Superior temporal gyrus (tissue), 1 donor: ENCODE measurements at regions not wholly inside any gene's neighbourhood (a gene's known extent, or its start where the extent isn't known, plus 50 kb on each side); places are given as distances from the start of the nearest gene placed in this dataset.
"Not testable (repeated sequence)": the region's sequence is repeated elsewhere in the genome, so short reads cannot be mapped to it uniquely, and the experiment has no call there.

ENCODE experiments used
- DNase-seq: peaks from one replicate; pipeline ENCODE4 v3.0.0-alpha.2; 2016; ENCODE audit errors: extremely low spot score

DNA sequence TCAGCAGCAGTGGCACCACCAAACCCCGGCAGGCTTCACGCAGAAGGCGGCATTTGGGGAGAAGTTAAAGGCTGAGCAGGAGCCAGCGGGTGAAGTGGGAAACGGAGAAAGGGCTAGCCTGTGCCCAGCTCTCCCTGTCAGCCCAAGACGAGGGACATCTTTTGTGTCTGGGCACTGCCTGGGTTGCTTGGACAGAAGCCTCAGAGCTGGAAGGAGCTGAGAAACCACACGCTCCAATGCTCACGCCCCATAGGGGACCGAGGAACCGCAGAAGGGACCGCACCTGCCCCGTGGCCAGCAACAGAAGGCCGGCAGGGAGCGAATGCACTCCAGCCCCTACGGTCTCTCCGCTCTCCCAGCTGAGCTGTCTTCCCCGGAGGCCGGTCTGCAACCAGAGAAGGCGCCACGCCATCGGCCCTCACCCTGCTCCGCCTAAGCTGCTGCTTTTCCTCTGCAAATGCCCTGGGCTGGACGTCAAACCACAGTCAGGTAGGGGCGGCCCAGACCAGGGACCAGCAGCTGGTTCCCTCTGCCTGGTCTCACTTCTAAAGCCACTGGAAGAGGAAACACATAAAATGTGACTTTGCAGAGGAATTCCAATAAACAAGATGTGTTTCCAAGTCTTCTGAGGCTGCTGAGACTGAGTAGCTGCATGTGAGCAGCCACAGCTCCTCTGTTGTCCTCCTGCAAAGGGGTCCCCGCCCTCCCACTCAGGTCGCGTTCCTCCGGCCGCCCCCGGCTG lies 182.4 kb upstream of the ZNF469 start:
- not testable (repeated sequence) for DNase-seq

DNA sequence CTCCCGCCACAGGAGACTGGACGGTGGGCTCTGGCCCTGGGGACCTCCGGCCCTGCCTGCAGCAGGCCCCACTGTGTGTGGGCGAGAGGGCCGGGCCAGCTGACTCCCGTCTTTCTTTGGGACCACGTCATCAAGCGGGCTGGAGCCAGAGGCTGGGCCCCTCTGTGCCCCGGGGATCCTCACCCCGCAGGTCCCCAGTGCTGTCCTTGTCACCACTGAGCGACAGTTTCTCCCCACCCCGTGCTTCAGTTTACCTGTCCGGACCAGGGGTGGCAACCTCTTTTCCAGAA lies 181.9 kb upstream of the ZNF469 start:
- no peak for DNase-seq

DNA sequence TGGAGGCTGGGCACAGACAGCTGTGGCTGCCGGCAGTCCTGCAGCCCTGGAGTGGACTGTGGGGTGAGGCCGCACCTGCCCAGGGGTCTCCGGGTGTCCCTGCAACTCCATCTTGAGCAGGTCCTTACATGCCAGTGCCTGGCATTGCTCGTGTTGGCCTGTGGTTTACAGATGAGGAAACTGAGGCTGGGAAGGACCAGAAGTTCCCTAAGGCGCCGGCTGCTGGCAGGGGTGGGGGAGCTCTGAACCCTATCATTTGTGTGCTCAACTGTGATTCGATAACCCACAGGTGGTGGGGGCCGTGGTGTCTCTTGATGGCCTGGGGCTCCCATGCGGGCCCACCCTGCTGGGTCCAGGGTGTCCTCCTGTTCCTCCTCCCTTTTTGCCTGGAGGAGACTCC lies 181.1 kb upstream of the ZNF469 start:
- not testable (repeated sequence) for DNase-seq

DNA sequence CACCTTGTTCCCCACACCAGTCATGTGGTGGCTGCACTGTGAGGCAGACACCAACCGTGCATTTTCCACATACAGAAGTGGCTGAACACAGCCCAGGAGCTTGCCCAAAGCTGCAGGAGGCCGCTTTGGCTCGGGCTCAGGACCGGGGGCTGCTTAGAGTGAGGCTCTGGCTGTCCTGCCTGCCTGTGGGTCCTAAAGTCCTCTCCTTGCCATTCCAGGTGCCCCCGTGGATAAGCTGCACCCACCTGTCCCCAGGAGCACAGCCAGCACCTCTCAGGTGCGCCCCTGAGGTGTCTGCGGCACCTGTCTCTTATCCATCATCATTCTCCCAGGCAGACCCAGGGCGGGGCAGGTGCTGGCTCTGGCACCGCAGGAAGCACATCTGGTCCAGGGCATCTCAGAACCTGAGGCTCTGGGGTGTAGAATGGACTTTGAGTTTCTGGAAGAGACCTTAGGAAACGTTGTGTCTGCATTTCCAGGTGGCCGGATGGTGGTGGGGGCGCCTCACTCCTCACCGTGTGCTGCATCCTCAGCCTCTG lies 180.5 kb upstream of the ZNF469 start:
- no peak for DNase-seq

DNA sequence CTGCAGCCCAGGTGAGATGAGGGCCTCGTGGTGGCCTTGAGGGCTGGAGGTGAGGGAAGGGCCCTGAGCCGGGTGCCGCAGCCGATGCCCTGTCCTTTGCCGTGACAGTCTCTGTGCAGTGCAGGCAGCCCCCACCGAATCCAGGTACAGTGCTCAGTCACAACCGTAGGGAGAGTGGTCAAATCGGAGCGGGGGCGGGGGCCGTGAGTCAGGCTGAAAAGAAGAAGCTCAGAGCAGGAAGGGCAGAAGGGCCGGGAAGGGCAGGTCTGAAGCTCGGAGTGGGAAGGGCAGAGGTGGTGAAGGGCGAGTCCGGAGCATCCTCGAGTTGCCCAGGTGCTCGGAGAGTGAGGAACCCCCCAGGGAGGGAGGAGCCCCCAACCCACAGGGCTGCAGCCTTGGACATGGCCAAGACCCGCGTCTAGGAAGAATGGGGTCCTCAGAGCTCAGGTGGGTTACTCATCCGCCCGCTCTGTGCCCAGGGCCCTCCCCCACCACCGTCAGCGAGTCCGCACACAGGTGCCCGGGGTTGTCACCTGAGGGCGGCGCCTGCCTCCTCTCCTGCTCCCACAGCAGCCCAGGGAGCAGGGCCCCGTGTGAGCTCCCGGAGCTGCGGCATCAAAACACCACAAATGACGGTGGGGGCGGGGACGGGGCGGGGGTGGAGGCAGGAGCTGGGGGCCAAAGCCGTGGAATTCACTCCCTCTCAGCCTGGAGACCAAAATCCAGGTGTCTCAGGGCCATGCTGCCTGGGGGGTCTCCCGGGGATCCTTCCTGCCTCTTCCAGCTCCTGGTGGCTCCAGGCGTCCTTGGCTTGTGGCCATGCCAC lies 179.7 kb upstream of the ZNF469 start:
- DNase-seq, result not testable (repeated sequence)

DNA sequence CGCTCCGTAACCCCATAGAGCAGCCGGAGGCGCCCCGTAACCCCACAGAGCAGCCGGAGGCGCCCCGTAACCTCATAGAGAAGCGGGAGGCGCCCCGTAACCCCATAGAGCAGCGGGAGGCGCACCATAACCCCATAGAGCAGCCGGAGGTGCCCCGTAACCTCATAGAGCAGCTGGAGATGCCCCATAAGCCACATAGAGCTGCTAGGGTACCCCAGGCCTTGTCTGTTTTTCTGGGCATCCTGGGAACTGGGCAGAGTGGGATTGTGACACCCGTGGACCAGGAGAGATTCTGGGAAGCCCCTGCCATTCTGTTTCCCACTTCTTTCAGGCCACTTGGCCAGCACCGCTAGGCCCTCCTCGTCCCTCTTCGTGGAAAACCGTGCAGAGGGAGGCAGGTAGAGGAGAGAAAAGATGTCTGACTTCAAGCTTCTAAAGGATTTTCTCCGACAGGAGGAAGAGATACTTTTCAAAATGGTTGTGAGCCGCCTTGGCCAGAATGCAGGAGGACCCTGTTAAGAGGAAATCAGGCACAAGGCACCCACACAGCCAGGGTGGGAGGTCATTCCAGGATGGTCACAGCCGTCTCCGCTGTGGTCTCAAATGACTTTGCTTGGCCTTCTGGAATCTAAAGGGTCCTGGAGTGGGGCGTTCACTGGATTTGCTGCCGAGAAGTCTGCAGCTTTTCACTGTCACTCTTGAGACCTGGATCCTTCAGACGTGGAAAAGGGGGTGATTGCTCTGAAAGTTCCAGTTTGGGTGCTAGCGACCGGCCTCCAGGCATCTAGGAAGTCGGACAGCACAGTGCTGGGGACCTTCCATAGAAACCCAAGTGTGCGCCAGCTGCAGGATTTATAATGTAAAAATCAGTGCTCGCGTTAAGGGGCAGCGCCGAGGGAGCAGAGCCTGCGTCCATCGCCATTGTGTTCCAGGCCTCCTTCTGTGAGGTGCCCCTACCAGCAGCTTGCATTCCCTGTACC lies 178.3 kb upstream of the ZNF469 start:
- DNase-seq, result not testable (repeated sequence)

DNA sequence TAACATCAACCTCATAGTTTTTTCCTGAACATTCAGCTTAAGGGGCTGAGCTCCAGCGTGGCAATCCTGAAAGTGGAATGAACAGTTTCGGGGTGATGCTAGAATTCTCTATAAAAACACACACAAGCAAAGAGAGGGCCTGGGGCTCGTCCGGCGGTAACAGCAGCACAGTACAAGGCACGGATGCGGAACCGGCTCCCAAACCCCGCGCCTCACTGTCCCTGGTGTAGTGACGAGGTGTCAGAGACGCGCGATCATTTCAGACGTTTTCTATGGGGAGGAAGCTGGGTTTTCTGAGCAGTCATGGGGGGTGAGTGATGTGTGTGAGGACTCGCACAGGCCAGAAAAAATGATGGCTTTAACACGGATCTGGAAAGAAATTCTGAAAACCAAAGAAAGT lies 177.3 kb upstream of the ZNF469 start:
- DNase-seq, result not testable (repeated sequence)

DNA sequence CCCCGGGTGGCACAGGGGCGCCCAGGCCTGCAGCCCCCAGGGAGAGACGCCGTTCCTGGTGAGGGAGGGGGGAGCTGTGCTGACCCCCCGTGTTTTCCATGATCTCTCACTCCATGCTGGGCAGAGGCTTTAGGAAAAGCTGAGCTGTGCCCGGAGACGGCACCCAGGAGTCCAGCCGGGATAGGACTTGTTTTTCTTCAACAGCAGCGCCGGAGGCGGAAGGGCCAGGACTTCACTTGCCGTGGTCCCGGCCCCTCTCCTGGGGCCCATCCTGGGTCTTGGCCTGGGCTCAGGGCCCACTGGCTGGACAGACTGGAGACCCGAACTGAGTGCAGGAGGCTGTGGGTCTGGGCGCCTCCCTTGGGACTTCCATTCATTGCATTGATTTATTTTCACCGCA lies 176.8 kb upstream of the ZNF469 start:
- not testable (repeated sequence) for DNase-seq

DNA sequence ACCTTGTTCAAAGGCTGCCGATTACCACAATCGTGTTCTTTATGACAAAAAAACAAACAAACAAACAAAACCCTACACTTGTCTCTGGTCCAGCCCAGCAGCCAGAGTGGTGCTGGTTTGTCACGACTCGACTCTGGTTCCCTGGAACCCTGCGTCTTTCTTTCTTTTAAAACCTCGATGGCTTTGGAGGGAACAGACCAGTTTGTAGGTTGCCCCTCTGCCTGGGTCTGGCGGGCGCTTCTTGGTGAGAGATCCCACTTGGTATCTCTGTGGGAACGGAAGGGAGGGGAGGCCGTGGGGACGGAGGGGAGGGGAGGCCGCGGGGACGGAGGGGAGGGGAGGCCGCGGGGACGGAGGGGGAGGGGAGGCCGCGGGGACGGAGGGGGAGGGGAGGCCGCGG lies 176.2 kb upstream of the ZNF469 start:
- DNase-seq, result not testable (repeated sequence)

DNA sequence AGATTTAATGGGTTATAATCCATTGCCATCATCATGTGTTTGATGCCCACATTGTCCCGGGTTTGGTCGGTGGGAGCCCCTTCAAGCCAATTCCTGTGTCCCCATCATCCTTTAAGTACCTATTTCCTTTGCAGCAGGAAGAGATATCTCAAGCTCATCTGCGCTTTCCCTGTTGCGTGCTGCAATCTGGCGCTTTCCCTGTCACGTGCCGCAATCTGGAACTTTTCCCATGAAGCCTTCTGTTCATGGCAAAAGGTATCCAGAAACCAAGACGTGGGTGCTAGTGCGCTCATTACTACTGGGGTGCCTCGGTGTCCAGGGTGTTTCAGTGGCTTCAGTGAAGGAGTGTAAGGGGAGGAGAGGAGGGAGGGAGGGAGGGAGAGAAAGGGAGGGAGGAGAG lies 174.6 kb upstream of the ZNF469 start:
- DNase-seq, result no peak

DNA sequence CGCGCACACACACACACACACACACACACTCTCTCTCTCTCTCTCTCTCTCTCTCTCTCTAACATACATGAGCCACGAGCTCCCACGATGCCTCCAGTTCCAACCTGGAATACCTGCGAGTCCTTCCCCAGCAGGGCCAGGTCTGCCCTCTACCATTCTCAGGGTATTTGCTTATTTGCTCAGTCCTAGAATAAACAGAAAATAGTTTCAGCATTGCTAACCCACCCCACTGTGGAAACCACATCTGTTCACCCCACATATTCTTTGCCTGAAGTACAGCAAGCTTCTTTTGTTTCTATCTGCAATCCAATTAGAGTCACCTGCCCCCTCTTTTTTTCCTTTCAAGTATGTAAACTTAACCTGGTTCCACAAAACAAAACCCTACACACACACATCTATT lies 174.0 kb upstream of the ZNF469 start:
- DNase-seq, result not testable (repeated sequence)

DNA sequence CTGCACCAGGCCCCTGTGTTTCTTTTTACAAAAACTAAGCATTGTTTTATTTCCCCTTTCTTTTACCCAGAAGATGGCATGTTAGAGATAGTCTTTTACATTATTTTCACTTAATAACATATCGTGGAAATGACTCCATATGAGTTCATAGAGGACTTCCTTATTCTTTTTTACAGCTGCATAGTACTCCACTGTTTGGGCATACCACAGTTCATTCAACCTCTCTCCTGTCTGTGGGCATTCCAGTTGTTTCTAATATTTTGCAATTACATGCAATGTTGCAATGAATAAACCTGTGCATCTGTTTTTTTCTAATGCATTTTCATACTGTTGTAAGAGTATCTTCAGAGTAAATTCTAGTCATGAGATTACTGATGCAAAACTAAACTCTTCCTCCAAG lies 173.2 kb upstream of the ZNF469 start:
- not testable (repeated sequence) for DNase-seq

DNA sequence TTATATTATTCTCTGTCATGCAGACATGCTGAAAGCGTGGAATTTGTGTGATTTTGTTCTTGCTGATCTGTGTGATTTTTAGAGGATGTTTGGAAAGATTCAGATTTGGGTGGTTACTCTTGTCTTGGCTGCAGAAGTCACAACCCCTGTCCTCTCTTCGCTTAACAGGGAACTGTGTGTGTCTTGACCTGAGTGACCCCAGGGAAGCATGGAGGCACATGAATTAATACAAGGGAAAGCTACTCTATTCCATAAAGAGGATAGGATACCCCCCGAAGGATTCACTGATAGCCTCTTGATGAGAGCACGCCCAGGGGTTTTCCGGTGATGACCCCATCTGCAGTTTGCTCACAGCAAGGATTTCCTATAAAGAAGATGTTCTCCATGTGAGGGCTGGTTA lies 168.8 kb upstream of the ZNF469 start:
- not testable (repeated sequence) for DNase-seq

DNA sequence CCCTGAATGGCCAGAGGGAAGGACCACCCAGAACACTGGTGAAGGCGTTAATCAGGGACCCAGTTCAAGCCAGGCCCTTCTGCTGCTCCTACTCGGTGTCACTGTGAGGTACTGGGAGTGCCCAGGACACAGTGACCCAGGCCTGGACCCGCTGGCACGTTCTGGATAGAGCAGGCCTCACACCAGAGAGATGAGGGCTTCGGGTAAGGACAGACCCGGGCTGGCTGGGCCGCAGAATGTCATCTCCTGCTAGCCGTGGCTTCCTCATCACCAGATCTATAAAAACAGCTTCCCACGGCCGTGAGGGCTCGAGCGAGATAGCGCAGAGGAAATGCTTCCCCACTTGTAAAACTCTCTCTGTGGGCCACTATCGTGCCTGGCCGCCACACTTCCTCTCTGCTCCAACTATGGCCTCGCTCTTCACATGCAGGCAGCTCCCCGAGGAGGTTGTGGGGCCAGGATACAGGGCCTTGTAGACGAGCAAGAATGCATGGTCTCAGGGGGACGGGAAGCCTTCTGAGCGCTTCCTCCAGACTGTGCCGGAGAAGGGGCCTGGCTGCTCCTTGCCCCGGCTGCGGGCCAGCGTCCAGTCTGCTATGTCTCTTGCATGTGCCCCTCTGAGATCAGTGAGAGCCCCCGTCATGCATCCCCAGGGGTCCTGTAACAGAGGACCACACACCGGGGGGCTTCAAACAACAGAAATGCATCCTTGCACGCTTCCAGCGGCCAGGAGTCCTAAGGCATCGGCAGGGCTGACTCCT lies 161.6 kb upstream of the ZNF469 start:
- DNase-seq, result not testable (repeated sequence)

DNA sequence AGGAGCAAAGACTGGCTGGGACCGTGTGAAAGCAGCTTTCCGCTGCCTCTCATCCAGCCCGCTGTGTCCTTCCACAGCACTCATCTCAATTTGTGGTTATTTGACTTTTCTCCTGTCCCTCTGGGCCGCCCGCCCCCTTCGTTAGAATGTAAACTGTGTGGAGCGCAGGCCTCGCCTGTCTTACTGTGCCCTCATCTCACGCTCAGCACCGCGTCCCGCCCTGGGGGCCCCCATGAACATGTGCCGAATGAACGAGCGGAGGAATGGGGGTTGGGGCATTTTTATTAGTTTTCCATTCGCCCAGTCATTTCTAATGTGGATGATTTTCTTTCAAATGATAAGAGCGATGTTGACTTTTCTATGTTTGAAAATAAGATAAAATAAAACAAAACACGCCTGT lies 159.1 kb upstream of the ZNF469 start:
- DNase-seq, result not testable (repeated sequence)

DNA sequence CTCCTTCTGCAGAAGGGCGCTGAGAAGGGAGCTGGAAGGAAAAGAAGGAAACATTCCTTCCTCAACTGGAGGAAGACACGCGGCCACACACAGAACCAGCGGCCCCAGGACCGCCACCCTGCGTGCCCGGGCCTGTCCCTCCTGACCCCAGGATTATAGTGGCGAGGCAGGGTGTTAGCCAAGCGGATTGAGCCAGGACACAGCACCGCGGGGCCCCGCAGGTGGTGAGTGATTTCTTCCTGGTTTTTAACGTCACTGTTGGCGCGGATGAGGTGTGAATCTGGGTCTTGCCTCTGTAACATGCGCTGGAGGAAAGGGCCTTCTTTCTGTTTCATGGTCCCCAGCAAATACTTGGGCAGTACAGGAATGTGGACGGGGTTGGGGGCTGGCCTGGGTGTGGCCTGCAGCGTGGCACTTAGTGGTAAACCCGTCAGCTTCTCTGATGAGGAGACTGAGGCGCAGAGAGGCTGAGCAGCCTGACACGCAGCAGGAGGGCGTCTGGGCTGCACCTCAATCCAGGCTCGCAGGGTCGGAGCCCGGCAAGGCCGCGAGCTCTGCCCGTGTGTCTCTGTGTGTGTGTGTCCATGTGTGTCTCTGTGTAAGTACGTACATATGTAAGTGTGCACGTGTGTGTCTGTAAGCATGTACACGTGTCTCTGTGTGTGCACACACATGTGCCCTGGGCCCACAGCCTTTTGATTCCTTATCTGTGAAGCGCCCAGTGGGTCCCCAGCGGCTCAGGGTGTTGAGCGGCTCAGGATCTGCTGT lies 158.4 kb upstream of the ZNF469 start:
- DNase-seq, result not testable (repeated sequence)

DNA sequence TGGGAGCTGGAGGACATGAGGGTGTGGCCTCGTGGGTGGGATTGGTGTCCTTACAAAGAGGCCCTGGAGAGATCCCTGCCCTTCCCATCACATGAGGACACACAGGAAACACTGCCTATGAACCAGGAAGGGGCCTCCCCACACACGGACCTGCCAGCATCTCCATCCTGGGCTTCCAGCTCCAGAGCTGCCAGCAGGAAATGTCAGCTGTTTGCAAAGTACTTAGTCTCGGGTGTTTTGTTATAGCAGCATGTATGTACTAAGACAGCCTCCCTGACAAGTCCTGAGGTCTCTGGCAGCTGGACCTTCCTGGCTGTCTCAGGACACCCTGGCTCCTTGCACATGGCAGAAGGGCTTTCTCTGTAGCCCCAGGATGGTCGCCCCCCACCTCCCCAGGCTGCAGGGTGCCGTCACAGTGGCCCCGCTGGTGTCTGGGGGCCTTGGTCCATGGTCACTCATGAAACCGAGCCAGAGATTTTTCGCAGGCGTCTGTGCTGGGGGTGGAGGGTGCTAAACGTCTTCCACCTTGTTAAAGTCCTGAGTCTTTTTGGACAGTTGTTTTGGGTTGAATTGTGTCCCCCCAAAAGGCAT lies 157.0 kb upstream of the ZNF469 start:
- not testable (repeated sequence) for DNase-seq

DNA sequence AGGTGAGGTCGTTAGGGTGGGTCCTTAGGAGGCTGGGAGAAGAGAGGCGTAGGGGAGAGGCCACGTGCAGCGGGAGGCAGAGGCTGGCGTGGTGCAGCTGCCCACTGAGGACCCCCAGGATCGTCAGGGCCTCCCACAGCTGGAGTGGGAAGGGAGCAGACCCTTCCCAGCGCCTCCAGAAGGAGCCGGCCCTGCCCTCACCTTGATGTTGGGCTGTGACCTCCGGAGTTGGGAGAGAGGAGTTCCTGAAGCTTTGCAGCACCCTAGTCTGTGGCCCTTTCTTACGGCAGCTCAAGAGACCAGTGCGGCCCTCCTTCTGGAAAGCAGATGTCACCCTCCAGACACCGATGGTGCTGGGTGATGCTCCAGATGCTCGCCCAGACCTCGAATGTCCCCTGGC lies 156.5 kb upstream of the ZNF469 start:
- not testable (repeated sequence) for DNase-seq

DNA sequence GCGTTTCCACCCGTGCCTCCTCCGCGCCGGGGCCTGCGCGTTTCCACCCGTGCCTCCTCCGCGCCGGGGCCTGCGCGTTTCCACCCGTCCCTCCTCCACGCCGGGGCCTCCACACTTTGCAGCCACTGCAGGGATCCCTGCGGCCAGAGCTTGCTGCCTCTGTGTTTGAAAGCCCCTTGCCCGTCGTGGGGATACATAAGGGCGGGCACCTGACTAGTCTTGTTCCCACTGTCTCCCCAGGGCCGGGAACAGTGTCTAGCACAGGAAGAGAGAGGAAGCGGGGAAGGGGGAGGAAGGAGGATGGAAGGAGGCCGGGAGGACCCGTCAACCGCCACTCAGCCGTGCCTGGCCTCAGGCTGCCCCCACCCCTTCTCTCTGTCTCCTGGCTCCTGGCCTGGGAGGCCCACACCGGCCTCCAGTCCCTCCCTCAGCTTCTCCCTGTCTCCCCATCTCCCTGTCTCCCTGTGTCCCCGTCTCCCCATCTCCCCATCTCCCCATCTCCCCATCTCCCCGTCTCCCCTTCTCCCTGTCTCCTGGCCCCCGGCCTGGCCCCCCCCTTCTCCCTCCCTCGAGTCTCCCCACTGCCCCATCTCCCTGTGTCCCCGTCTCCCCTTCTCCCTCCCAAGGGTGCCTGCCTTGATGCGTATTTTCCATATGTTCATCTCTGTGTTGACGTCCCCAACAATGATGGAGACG lies 155.6 kb upstream of the ZNF469 start:
- DNase-seq, result not testable (repeated sequence)
